ENCODE measurements at regions not wholly inside any gene's neighbourhood (a gene's known extent, or its start where the extent isn't known, plus 50 kb on each side); places are given as distances from the start of the nearest gene placed in this dataset.
"Not testable (repeated sequence)": the region's sequence is repeated elsewhere in the genome, so short reads cannot be mapped to it uniquely, and the experiment has no call there.

- no peak for TF ChIP-seq CTCF (IDR thresholded peaks at IDR 0.05; ENCODE audit: extremely low read depth, missing control alignments)
Measured at GRCh38 chr14:76701981-76702380, 59.3 kb upstream of the VASH1 start.

GRCh38 chr14:76705214-76705613, 56.1 kb upstream of the VASH1 start:
- no peak for TF ChIP-seq CTCF (IDR thresholded peaks at IDR 0.05; ENCODE audit: extremely low read depth, missing control alignments)
- no peak for DNase-seq (ENCODE audit: low spot score)

More at GRCh38 chr14:76701981-76702380, 59.3 kb upstream of the VASH1 start:
- no peak for DNase-seq (ENCODE audit: low spot score)

GRCh38 chr14:76706207-76706606, 55.1 kb upstream of the VASH1 start:
- not testable (repeated sequence) for DNase-seq (ENCODE audit: low spot score)

GRCh38 chr14:76706811-76707210, 54.5 kb upstream of the VASH1 start:
- TF ChIP-seq CTCF (IDR thresholded peaks at IDR 0.05; ENCODE audit: extremely low read depth, missing control alignments), result no peak
- no peak for DNase-seq (ENCODE audit: low spot score)

GRCh38 chr14:76708028-76708427, 53.2 kb upstream of the VASH1 start:
- TF ChIP-seq CTCF (IDR thresholded peaks at IDR 0.05; ENCODE audit: extremely low read depth, missing control alignments), result no peak
- DNase-seq (ENCODE audit: low spot score), result no peak

- DNase-seq (ENCODE audit: low spot score), result no peak
- no peak for TF ChIP-seq CTCF (IDR thresholded peaks at IDR 0.05; ENCODE audit: extremely low read depth, missing control alignments)
Measured at GRCh38 chr14:76708771-76709170, 52.5 kb upstream of the VASH1 start.

GRCh38 chr14:76710056-76711010, 50.9 kb upstream of the VASH1 start:
- peak; percentile 68 for DNase-seq (ENCODE audit: low spot score)
- TF ChIP-seq CTCF (IDR thresholded peaks at IDR 0.05; ENCODE audit: extremely low read depth, missing control alignments), result peak; percentile 30

Data from GM20000 (cell line).